A549 (cell line): ENCODE measurements at regions not wholly inside any gene's neighbourhood (a gene's known extent, or its start where the extent isn't known, plus 50 kb on each side); places are given as distances from the start of the nearest gene placed in this dataset.

Experiments
- ATAC-seq, 2 experiments: fragments of 200-7000 bp in 1 of 2; fragments of >200 bp in 1 of 2; cut with Nextera tagmentation in 1 of 2; cut with Tn5 transposase in 1 of 2; 3 replicates each; pipeline versions ENCODE4 v1.8.0 to v1.9.1; 2018 to 2020; ENCODE audit warnings: mild to moderate bottlenecking in 1 of 2, moderate library complexity in 1 of 2
- CTCF ChIA-PET: fragments of 300-600 bp; sonication (Branson Sonifier 250); formaldehyde crosslinking; extraction: SDS; loops from one replicate; lab custom pipeline; 2021; ENCODE audit warnings: antibody characterized with exemption, inconsistent platforms; lab: Yijun Ruan, JAX
- POLR2A ChIA-PET: fragments of 350-600 bp; formaldehyde crosslinking; extraction: SDS; loops from one replicate; lab custom pipeline; 2021; ENCODE audit warnings: antibody characterized with exemption, inconsistent platforms; lab: Yijun Ruan, JAX
- DNase-seq, 2 experiments: peaks; one replicate each; pipeline versions ENCODE4 v3.0.0 to v3.0.0-alpha.2; 2011 to 2016; ENCODE audit warnings: low read depth in 1 of 2, low spot score in 1 of 2
- FAIRE-seq: peaks from 2 replicates; lab custom pipeline; 2011; peaks lifted over from hg19 to GRCh38; lab: Jason Lieb, UNC
- H3K27ac ChIP-seq, 2 experiments: fragments of >200 bp; sonication (Bioruptor Twin); formaldehyde crosslinking; 3 replicates each; pipeline ENCODE4 v1.5.1; 2016 to 2017
- H3K4me1 ChIP-seq: fragments of >200 bp; sonication (Bioruptor Twin); formaldehyde crosslinking; 3 replicates; pipeline ENCODE4 v1.6.1; 2016
- H3K4me2 ChIP-seq: fragments of >200 bp; sonication (Bioruptor Twin); formaldehyde crosslinking; 3 replicates; pipeline ENCODE4 v1.6.1; 2016
- H3K4me3 ChIP-seq: fragments of >200 bp; sonication (Bioruptor Twin); formaldehyde crosslinking; 3 replicates; pipeline ENCODE4 v1.5.1; 2016
- H3K9me3 ChIP-seq: fragments of >200 bp; sonication (Bioruptor Twin); formaldehyde crosslinking; 3 replicates; pipeline ENCODE4 v1.6.1; 2016
- CBX8 ChIP-seq: fragments of 200-600 bp; sonication (generic); IDR thresholded peaks from 2 replicates; pipeline ENCODE4 v1.6.1; 2016
- CEBPB ChIP-seq, 2 experiments: fragments of >200 bp in 1 of 2; sonication (Bioruptor Twin) in 1 of 2; formaldehyde crosslinking in 1 of 2; IDR thresholded peaks; 2 replicates each; pipeline ENCODE4 v1.6.1; 2012 to 2016
- EHMT2 ChIP-seq: fragments of 200-600 bp; sonication (generic); IDR thresholded peaks from 2 replicates; pipeline ENCODE4 v1.6.1; 2016; ENCODE audit warnings: antibody characterized with exemption, low read depth, mild to moderate bottlenecking, moderate library complexity
- EP300 ChIP-seq, 2 experiments: fragments of >200 bp; sonication (Bioruptor Twin); formaldehyde crosslinking; IDR thresholded peaks; 2 replicates in 1 of 2; 3 replicates in 1 of 2; pipeline ENCODE4 v1.6.1; 2016 to 2017
- ESRRA ChIP-seq: fragments of 150-350 bp; IDR thresholded peaks from 2 replicates; pipeline ENCODE4 v1.6.1; 2014; ENCODE audit warnings: mild to moderate bottlenecking, low read length, borderline replicate concordance
- HEYL ChIP-seq: fragments of 250-450 bp; sonication (Bioruptor Pico); IDR thresholded peaks from 2 replicates; pipeline ENCODE4 v1.8.0; 2021; ENCODE audit warnings: mild to moderate bottlenecking, moderate library complexity
- HOXB13 ChIP-seq: fragments of 250-450 bp; sonication (Bioruptor Pico); IDR thresholded peaks from 2 replicates; pipeline ENCODE4 v1.5.0; 2020; ENCODE audit warnings: low read depth, mild to moderate bottlenecking, moderate library complexity
- HOXB5 ChIP-seq: fragments of 250-450 bp; sonication (Bioruptor Pico); IDR thresholded peaks from 2 replicates; pipeline ENCODE4 v1.5.0; 2020; ENCODE audit warnings: mild to moderate bottlenecking, moderate library complexity
- JUNB ChIP-seq: fragments of >200 bp; sonication (Bioruptor Twin); formaldehyde crosslinking; IDR thresholded peaks from 2 replicates; pipeline ENCODE4 v1.6.1; 2016
- KDM5A ChIP-seq: fragments of 200-600 bp; sonication (generic); IDR thresholded peaks from 2 replicates; pipeline ENCODE4 v1.6.1; 2016; ENCODE audit warnings: antibody characterized with exemption, mild to moderate bottlenecking
- MAZ ChIP-seq: fragments of 150-350 bp; IDR thresholded peaks from 2 replicates; pipeline ENCODE4 v1.6.1; 2014; ENCODE audit warnings: antibody characterized with exemption, low read depth, low read length, borderline replicate concordance
- NFE2L2 ChIP-seq: fragments of 150-350 bp; conservative IDR thresholded peaks from 2 replicates; pipeline ENCODE4 v1.6.1; 2014; ENCODE audit warnings: low read length
- NPAS2 ChIP-seq: fragments of 250-450 bp; sonication (Bioruptor Pico); IDR thresholded peaks from 2 replicates; pipeline ENCODE4 v1.8.0; 2022; ENCODE audit warnings: mild to moderate bottlenecking, moderate library complexity, borderline replicate concordance
- NR3C1 ChIP-seq: fragments of >200 bp; sonication (Bioruptor Twin); formaldehyde crosslinking; IDR thresholded peaks from 3 replicates; pipeline ENCODE4 v1.6.1; 2017
- PHF8 ChIP-seq: fragments of 200-600 bp; sonication (generic); IDR thresholded peaks from 2 replicates; pipeline ENCODE4 v1.6.1; 2016; ENCODE audit warnings: low read depth, mild to moderate bottlenecking, antibody characterized with exemption, moderate library complexity, borderline replicate concordance
- POLR2A ChIP-seq: IDR thresholded peaks from 2 replicates; pipeline ENCODE4 v1.6.1; 2012; ENCODE audit warnings: mild to moderate bottlenecking, low read length
- POLR2AphosphoS2 ChIP-seq: conservative IDR thresholded peaks from 2 replicates; pipeline ENCODE4 v1.6.1; 2012; ENCODE audit warnings: low read length, improper control_type of control experiment, inconsistent platforms
- RARB ChIP-seq: fragments of 250-450 bp; sonication (Bioruptor Pico); IDR thresholded peaks from 2 replicates; pipeline ENCODE4 v1.8.0; 2021; ENCODE audit warnings: mild to moderate bottlenecking, moderate library complexity
- TFCP2L1 ChIP-seq: fragments of 250-450 bp; sonication (Bioruptor Pico); IDR thresholded peaks from 2 replicates; pipeline ENCODE4 v1.5.0; 2021; ENCODE audit warnings: mild to moderate bottlenecking
- ZFP36 ChIP-seq: fragments of 450-650 bp; IDR thresholded peaks from 2 replicates; pipeline ENCODE4 v1.6.1; 2014; ENCODE audit warnings: borderline replicate concordance; ENCODE audit not compliant: partially characterized antibody
- WGBS: methylation state at CpG from one replicate; pipeline ENCODE4 v1.1.6; 2017; ENCODE audit errors: missing lambda C conversion rate; 5-methylcytosine and 5-hydroxymethylcytosine counted together
- TF ChIP-seq, protein P1 (sequence below): fragments of 250-450 bp; sonication (Bioruptor Pico); IDR thresholded peaks from 2 replicates; pipeline ENCODE4 v1.5.0; 2020; ENCODE audit warnings: low read depth, mild to moderate bottlenecking, moderate library complexity
- TF ChIP-seq, protein P2 (sequence below): fragments of 250-450 bp; sonication (Bioruptor Pico); IDR thresholded peaks from 2 replicates; pipeline ENCODE4 v1.5.0; 2021; ENCODE audit warnings: mild to moderate bottlenecking, moderate library complexity, borderline replicate concordance
- TF ChIP-seq, protein P3 (sequence below): fragments of >200 bp; sonication (Bioruptor Twin); formaldehyde crosslinking; IDR thresholded peaks from 3 replicates; pipeline ENCODE4 v1.6.1; 2016
- TF ChIP-seq, protein P4 (sequence below): IDR thresholded peaks from 2 replicates; pipeline ENCODE4 v1.6.1; 2012
- TF ChIP-seq, protein P5 (sequence below): fragments of 150-350 bp; IDR thresholded peaks from 2 replicates; pipeline ENCODE4 v1.6.1; 2014; ENCODE audit warnings: low read depth, mild to moderate bottlenecking, low read length

DNA sequence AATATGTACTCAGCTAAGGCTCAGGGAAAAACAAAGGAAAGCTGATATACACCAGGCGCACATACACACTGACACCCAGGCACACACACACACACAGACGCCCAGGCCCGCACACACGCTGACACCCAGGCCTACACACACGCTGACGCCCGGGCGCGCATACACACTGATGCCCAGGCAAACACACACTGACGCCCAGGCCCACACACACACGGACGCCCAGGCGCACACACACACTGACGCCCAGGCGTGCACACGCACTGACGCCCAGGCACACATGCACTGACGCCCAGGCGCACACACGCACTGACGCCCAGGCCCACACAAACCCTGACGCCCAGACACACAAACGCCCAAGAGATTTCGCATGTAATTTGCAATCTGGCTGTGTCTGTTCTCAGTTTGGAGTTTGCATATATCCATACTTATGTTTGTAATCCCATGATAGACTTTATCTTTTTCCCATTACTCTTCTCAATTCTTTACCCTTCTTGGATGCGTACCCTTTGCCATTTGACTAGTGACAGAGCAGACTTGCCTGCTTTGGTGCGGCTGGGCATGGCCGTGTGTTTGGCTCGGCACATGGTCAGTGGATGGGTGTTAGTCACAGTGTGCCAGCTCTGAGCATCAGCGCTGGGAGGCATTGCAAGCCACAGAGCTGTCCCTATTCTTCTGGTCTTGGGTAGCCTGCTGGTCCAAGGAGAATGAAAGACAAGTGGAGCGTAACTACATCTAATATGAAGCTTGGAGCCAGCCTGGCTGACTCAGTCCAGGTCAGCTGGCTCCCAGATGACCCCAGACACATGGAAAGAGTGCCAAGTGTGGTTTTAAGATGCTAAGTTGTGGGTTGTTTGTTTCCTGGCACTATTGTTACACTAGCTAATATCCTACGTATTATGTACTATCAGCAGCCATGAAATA lies 632.4 kb upstream of the ZFP42 start:
- FAIRE-seq (no peak), DNase-seq (no peak), ATAC-seq (no peak)
- H3K4me3 ChIP-seq, result no peak overlapping the region
- ChIA-PET CTCF (no interaction called here), POLR2A (no interaction called here)
- no peak overlapping the region for H3K4me2 ChIP-seq
- no peaks in the 10 kb centered on the region for H3K9me3 ChIP-seq
- 88% methylated on average over 20 of the region's 31 CpGs for WGBS
- H3K27ac ChIP-seq, result no peak overlapping the region
- TF ChIP-seq NPAS2 (no peak), NR3C1 (no peak)
- TF ChIP-seq, protein P1, sequence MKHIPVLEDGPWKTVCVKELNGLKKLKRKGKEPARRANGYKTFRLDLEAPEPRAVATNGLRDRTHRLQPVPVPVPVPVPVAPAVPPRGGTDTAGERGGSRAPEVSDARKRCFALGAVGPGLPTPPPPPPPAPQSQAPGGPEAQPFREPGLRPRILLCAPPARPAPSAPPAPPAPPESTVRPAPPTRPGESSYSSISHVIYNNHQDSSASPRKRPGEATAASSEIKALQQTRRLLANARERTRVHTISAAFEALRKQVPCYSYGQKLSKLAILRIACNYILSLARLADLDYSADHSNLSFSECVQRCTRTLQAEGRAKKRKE (CRISPR knock-in tag), result no peak
- H3K4me1 ChIP-seq, result no peaks in the 10 kb centered on the region

DNA sequence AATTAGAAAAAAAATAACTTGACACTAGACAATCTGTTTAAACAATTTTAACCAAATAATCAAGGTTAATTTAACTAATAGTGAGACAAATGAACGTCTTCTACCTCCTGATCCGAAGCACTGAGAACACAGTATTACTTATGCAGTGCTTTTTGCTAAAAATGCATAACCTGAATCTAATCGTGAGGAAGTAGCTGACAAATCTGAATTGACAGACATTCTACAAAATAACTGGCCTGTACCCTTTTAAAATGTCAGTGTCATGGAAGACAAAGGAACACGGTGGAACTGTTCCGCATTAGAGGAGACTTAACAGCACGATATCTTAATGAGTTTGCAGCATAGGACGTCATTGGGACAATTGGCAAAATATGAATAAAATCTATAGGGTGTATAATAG lies 631.2 kb upstream of the ZFP42 start:
- Histone ChIP-seq H3K4me1 (no peaks in the 10 kb centered on the region), H3K4me3 (no peak overlapping the region), H3K27ac (no peak overlapping the region), H3K9me3 (no peaks in the 10 kb centered on the region), H3K4me2 (no peak overlapping the region)
- ChIA-PET POLR2A (no interaction called here), CTCF (no interaction called here)
- no peak for TF ChIP-seq NFE2L2
- ATAC-seq (no peak), FAIRE-seq (no peak), DNase-seq (no peak)
- 67% methylated on average over 7 of the region's 7 CpGs for WGBS

DNA sequence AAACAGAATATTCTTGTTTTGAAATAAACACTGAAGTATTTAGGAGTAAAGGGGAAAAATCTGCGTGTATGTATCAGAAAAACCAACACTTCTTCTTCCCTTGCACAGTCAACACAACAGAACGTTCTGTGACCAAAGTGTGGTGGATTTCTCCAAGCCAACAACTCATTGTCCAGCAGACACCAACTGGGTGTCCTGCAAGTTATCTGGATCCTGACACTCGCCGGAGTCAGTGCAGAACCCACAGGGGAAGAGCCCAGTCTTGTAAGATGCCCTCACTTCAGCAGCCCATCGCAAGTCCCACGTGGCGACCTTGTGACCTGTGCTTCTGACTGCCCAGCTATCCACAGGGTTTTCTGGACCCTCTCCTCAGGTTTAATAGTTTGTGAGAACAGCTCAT lies 630.7 kb upstream of the ZFP42 start:
- no peaks in the 10 kb centered on the region for H3K4me1 ChIP-seq
- no peak overlapping the region for H3K27ac ChIP-seq
- DNase-seq (no peak), ATAC-seq (no peak), FAIRE-seq (no peak)
- 62% methylated on average over 6 of the region's 7 CpGs for WGBS
- TF ChIP-seq RARB (CRISPR knock-in tag), result no peak
- TF ChIP-seq NR3C1, result no peak
- TF ChIP-seq, protein P2, sequence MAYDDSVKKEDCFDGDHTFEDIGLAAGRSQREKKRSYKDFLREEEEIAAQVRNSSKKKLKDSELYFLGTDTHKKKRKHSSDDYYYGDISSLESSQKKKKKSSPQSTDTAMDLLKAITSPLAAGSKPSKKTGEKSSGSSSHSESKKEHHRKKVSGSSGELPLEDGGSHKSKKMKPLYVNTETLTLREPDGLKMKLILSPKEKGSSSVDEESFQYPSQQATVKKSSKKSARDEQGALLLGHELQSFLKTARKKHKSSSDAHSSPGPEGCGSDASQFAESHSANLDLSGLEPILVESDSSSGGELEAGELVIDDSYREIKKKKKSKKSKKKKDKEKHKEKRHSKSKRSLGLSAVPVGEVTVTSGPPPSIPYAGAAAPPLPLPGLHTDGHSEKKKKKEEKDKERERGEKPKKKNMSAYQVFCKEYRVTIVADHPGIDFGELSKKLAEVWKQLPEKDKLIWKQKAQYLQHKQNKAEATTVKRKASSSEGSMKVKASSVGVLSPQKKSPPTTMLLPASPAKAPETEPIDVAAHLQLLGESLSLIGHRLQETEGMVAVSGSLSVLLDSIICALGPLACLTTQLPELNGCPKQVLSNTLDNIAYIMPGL, result no peak
- TF ChIP-seq HEYL (CRISPR knock-in tag), result no peak
- TF ChIP-seq EHMT2, result no peak
- TF ChIP-seq HOXB5 (CRISPR knock-in tag), result no peak
- no peak for TF ChIP-seq CBX8
- TF ChIP-seq CEBPB (IDR thresholded peaks at IDR 0.05), result no peak
- no peak for TF ChIP-seq POLR2AphosphoS2
- no peak for TF ChIP-seq MAZ
- TF ChIP-seq EP300 (IDR thresholded peaks at IDR 0.05), result no peak
- no peak for TF ChIP-seq HOXB13
- no peak for TF ChIP-seq ZFP36
- no peaks in the 10 kb centered on the region for H3K9me3 ChIP-seq
- no peak overlapping the region for H3K4me2 ChIP-seq
- no peak overlapping the region for H3K4me3 ChIP-seq
- ChIA-PET CTCF (no interaction called here), POLR2A (no interaction called here)

DNA sequence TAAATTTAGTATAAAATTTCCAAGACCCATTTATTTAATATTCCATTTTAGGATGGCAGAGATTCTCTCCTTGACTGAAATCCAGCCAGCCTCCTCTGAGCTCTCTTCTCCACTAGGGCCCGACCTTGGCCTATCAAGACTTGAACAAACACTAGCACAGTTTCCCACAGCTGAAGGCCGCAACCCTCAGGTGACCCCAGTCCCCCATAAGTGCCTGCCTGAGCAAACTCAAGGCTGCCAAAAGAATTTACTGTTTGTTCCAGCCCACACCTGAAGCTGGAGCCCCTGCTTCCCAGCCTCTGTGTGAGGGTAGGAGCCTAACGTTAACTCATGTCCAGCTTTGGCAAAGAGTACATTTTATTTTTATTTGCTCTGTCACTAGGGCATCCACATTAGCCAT lies 629.0 kb upstream of the ZFP42 start:
- POLR2A ChIA-PET, result no interaction called here
- 63% methylated on average over 3 of the region's 3 CpGs for WGBS
- FAIRE-seq, result no peak
- TF ChIP-seq, protein P3, sequence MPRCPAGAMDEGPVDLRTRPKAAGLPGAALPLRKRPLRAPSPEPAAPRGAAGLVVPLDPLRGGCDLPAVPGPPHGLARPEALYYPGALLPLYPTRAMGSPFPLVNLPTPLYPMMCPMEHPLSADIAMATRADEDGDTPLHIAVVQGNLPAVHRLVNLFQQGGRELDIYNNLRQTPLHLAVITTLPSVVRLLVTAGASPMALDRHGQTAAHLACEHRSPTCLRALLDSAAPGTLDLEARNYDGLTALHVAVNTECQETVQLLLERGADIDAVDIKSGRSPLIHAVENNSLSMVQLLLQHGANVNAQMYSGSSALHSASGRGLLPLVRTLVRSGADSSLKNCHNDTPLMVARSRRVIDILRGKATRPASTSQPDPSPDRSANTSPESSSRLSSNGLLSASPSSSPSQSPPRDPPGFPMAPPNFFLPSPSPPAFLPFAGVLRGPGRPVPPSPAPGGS, result no peak
- TF ChIP-seq TFCP2L1 (no peak), POLR2A (no peak), PHF8 (no peak), RARB (CRISPR knock-in tag) (no peak), KDM5A (no peak), ESRRA (no peak), JUNB (no peak)
- TF ChIP-seq, protein P4, sequence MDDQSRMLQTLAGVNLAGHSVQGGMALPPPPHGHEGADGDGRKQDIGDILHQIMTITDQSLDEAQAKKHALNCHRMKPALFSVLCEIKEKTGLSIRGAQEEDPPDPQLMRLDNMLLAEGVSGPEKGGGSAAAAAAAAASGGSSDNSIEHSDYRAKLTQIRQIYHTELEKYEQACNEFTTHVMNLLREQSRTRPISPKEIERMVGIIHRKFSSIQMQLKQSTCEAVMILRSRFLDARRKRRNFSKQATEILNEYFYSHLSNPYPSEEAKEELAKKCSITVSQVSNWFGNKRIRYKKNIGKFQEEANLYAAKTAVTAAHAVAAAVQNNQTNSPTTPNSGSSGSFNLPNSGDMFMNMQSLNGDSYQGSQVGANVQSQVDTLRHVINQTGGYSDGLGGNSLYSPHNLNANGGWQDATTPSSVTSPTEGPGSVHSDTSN, result no peak
- TF ChIP-seq, protein P1 (CRISPR knock-in tag), result no peak
- TF ChIP-seq, protein P5, sequence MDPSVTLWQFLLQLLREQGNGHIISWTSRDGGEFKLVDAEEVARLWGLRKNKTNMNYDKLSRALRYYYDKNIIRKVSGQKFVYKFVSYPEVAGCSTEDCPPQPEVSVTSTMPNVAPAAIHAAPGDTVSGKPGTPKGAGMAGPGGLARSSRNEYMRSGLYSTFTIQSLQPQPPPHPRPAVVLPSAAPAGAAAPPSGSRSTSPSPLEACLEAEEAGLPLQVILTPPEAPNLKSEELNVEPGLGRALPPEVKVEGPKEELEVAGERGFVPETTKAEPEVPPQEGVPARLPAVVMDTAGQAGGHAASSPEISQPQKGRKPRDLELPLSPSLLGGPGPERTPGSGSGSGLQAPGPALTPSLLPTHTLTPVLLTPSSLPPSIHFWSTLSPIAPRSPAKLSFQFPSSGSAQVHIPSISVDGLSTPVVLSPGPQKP, result no peak

More for the DNA sequence above, 629.0 kb upstream of the ZFP42 start:
- CTCF ChIA-PET, result interaction anchor here (0.6 kb wide), 1 partner anchor 168 kb away, joined by 3 read pairs; no protein-coding TSS in a partner anchor
- Histone ChIP-seq H3K4me1 (no peaks in the 10 kb centered on the region), H3K9me3 (no peaks in the 10 kb centered on the region), H3K4me3 (no peak overlapping the region), H3K4me2 (no peak overlapping the region), H3K27ac (no peak overlapping the region)
- ATAC-seq (no peak), DNase-seq (no peak)
